ENCODE measurements at regions not wholly inside any gene's neighbourhood (a gene's known extent, or its start where the extent isn't known, plus 50 kb on each side); places are given as distances from the start of the nearest gene placed in this dataset.

- WGBS, 2 donors = 46 to 49% methylated on average over 10 of the region's 10 CpGs
- Histone ChIP-seq H3K4me1 (ENCODE audit: control insufficient read depth in 1 of 2, insufficient read depth in 2 of 2, low read length in 2 of 2) (no peaks in the 10 kb centered on the region), H3K27ac (ENCODE audit: low read depth in 1 of 2, low read length in 2 of 2) (no peak overlapping the region), H3K36me3 (ENCODE audit: control insufficient read depth in 1 of 2, insufficient read depth in 2 of 2, low read length in 1 of 2) (no peaks in the 10 kb centered on the region), H3K27me3 (ENCODE audit: control insufficient read depth in 1 of 2, insufficient read depth in 2 of 2, low read length in 1 of 2) (no peaks in the 10 kb centered on the region), H3K4me3 (ENCODE audit: low read length in 2 of 2) (no peak overlapping the region), H3K9me3 (ENCODE audit: control insufficient read depth, low read length) (peaks cover 2% of the 10 kb centered on the region)
- intact Hi-C loops (cut with DNase I) = no loop called here
- ATAC-seq (ENCODE audit: low FRiP score) (no peak), DNase-seq (no peak)
Observed at GRCh38 chr10:123529146-123529760, 136.9 kb upstream of the GPR26 start.

- ATAC-seq (ENCODE audit: low FRiP score) (no peak), DNase-seq (no peak)
- Histone ChIP-seq H3K27ac (ENCODE audit: low read depth in 1 of 2, low read length in 2 of 2) (no peak overlapping the region), H3K4me1 (ENCODE audit: control insufficient read depth in 1 of 2, insufficient read depth in 2 of 2, low read length in 2 of 2) (no peaks in the 10 kb centered on the region), H3K27me3 (ENCODE audit: control insufficient read depth in 1 of 2, insufficient read depth in 2 of 2, low read length in 1 of 2) (no peaks in the 10 kb centered on the region), H3K4me3 (ENCODE audit: low read length in 2 of 2) (no peak overlapping the region), H3K9me3 (ENCODE audit: control insufficient read depth, low read length) (peaks cover 2% of the 10 kb centered on the region), H3K36me3 (ENCODE audit: control insufficient read depth in 1 of 2, insufficient read depth in 2 of 2, low read length in 1 of 2) (no peaks in the 10 kb centered on the region)
- intact Hi-C loops (cut with DNase I) = no loop called here
- WGBS, 2 donors = 69% methylated on average over 9 of the region's 9 CpGs
Observed at GRCh38 chr10:123530166-123530870, 135.8 kb upstream of the GPR26 start.

DNA sequence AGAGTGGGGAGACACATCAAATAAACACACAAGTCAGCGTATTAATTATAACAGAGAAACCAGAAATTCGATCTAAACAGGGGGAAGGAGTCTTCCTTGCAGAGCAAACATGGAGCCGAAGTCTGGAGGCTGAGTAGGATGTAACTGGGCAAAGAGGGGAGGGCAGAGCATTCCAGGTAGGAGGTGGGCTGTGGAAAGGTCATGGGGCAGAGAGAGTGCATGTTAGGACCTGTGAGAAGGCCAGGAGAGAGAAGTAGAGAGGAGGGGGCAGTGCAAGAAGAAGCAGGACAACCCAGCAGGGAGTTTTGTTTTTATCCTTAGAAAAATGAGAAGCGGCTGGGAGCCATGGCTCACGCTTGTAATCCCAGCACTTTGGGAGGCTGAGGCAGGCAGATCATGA is 130.8 kb upstream of the GPR26 start:
- Histone ChIP-seq H3K4me3 (ENCODE audit: low read length in 2 of 2) (no peak overlapping the region), H3K36me3 (ENCODE audit: control insufficient read depth in 1 of 2, insufficient read depth in 2 of 2, low read length in 1 of 2) (no peaks in the 10 kb centered on the region), H3K27ac (ENCODE audit: low read depth in 1 of 2, low read length in 2 of 2) (no peak overlapping the region), H3K4me1 (ENCODE audit: control insufficient read depth in 1 of 2, insufficient read depth in 2 of 2, low read length in 2 of 2) (no peaks in the 10 kb centered on the region), H3K27me3 (ENCODE audit: control insufficient read depth in 1 of 2, insufficient read depth in 2 of 2, low read length in 1 of 2) (no peaks in the 10 kb centered on the region), H3K9me3 (ENCODE audit: control insufficient read depth, low read length) (peaks cover 3% of the 10 kb centered on the region)
- DNase-seq = no peak
- 70 to 75% methylated on average over 5 of the region's 5 CpGs for WGBS, 2 donors
- intact Hi-C loops (cut with DNase I) = no loop called here
- no peak for ATAC-seq (ENCODE audit: low FRiP score)

DNA sequence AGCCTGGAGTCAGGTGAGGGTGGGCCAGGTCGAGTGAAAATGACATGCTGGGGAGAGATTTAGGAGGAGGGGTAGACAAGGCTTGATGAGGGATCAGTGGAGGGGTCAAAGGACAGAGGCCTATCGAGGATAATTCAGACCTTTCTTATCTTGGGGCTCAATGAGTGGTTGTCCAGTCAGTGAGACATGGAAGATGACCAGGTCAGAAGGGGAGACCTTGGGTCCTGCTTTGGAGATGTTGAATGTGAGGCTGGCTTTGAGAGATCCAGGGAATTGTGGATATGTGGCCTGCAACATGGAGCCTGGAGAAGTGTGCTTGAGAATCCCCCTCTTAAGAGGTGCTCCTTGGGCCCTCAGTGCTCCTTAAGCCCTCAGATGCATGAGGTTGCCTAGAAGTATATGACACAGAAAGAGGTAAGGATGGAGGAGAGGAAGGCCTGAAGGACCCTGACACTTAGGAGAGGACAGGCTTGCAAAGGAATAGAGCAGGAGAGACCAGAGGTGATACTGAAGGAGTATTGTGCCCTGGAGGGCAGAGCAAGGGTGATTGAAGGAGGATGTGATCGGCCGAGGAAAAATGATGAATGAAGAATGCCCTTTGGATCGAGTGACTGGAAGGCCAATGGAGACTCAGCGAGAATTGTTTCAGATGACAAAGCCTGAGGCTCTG is 129.8 kb upstream of the GPR26 start:
- 74 to 78% methylated on average over 6 of the region's 6 CpGs for WGBS, 2 donors

DNA sequence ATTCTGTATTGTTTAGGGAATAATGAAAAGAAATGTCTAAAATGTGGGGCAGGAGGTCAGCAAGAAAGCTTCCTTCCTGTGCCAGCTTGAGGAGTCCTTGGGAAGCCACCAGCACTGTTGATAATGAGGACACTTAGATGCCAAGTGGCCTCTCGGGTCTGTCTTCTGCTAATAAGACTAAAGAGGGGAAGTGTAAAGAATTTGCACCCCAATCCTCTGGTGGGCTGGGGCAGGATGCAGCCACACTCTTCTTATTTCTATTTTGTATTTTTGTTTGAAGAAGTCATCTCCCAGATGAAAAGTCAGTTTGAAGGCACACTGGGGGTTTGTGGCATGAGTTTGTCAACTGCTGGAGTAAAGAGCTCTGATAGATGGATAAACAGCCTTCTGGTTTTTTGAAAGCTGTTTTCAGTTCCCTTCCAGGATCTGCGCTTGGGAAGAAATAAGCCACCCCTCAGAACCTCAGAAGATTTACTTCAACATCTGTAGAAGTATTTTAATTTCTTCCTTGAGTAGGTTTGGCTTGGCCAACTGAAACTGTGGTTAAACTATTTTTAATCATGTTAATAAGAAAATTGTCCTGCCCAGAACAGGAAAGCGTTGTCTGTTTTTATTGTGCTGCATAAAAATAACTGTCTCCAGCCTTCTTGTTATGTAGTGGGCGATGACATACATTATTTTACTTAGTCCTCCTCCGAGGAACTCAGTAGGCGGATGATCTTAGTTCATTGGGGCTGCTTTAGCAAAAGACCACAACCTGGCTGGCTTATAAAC is 128.8 kb upstream of the GPR26 start:
- H3K27me3 ChIP-seq (ENCODE audit: control insufficient read depth in 1 of 2, insufficient read depth in 2 of 2, low read length in 1 of 2) = no peaks in the 10 kb centered on the region
- H3K27ac ChIP-seq (ENCODE audit: low read depth in 1 of 2, low read length in 2 of 2) = no peak overlapping the region
- peaks cover 1% of the 10 kb centered on the region for H3K9me3 ChIP-seq (ENCODE audit: control insufficient read depth, low read length)
- no peak for ATAC-seq (ENCODE audit: low FRiP score)
- no peak for DNase-seq
- H3K36me3 ChIP-seq (ENCODE audit: control insufficient read depth in 1 of 2, insufficient read depth in 2 of 2, low read length in 1 of 2) = no peaks in the 10 kb centered on the region
- H3K4me3 ChIP-seq (ENCODE audit: low read length in 2 of 2) = no peak overlapping the region
- intact Hi-C loops (cut with DNase I) = no loop called here
- no peaks in the 10 kb centered on the region for H3K4me1 ChIP-seq (ENCODE audit: control insufficient read depth in 1 of 2, insufficient read depth in 2 of 2, low read length in 2 of 2)
- 57 to 60% methylated on average over 6 of the region's 6 CpGs for WGBS, 2 donors

More for the DNA sequence above, 129.8 kb upstream of the GPR26 start:
- Histone ChIP-seq H3K9me3 (ENCODE audit: control insufficient read depth, low read length) (peaks cover 1% of the 10 kb centered on the region), H3K27ac (ENCODE audit: low read depth in 1 of 2, low read length in 2 of 2) (no peak overlapping the region), H3K4me1 (ENCODE audit: control insufficient read depth in 1 of 2, insufficient read depth in 2 of 2, low read length in 2 of 2) (no peaks in the 10 kb centered on the region), H3K27me3 (ENCODE audit: control insufficient read depth in 1 of 2, insufficient read depth in 2 of 2, low read length in 1 of 2) (no peaks in the 10 kb centered on the region), H3K36me3 (ENCODE audit: control insufficient read depth in 1 of 2, insufficient read depth in 2 of 2, low read length in 1 of 2) (no peaks in the 10 kb centered on the region), H3K4me3 (ENCODE audit: low read length in 2 of 2) (no peak overlapping the region)
- ATAC-seq (ENCODE audit: low FRiP score) (no peak), DNase-seq (no peak)
- intact Hi-C loops (cut with DNase I) = no loop called here

GRCh38 chr10:123538401-123539320 is 127.5 kb upstream of the GPR26 start:
- H3K9me3 ChIP-seq (ENCODE audit: control insufficient read depth, low read length) = peaks cover 1% of the 10 kb centered on the region
- ATAC-seq (ENCODE audit: low FRiP score) (no peak), DNase-seq (no peak)
- intact Hi-C loops (cut with DNase I) = no loop called here
- H3K4me3 ChIP-seq (ENCODE audit: low read length in 2 of 2) = no peak overlapping the region
- 38 to 50% methylated on average over 12 of the region's 12 CpGs for WGBS, 2 donors
- no peak overlapping the region for H3K27ac ChIP-seq (ENCODE audit: low read depth in 1 of 2, low read length in 2 of 2)
- H3K36me3 ChIP-seq (ENCODE audit: control insufficient read depth in 1 of 2, insufficient read depth in 2 of 2, low read length in 1 of 2) = no peaks in the 10 kb centered on the region
- no peaks in the 10 kb centered on the region for H3K4me1 ChIP-seq (ENCODE audit: control insufficient read depth in 1 of 2, insufficient read depth in 2 of 2, low read length in 2 of 2)
- H3K27me3 ChIP-seq (ENCODE audit: control insufficient read depth in 1 of 2, insufficient read depth in 2 of 2, low read length in 1 of 2) = no peaks in the 10 kb centered on the region

DNA sequence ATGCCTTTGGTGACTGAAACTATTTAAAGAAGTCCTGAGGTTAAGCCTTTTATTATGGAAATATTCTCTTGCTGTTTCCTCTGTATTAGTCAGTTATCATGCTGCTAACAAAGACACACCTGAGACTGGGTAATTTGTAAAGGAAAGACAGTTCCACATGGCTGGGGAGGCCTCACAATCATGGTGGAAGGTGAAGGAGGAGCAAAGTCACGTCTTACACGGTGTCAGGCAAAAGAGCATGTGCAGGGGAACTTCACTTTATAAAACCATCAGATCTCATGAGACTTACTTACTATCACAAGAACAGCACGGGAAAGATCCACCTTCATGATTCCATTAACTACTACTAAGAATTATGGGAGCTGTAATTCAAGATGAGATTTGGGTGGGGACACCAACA is 121.2 kb upstream of the GPR26 start:
- 61 to 65% methylated on average over 3 of the region's 3 CpGs for WGBS, 2 donors
- intact Hi-C loops (cut with DNase I) = no loop called here

GRCh38 chr10:123548770-123549169 is 117.4 kb upstream of the GPR26 start:
- no peak for DNase-seq
- ATAC-seq (ENCODE audit: low FRiP score) = no peak
- 86 to 93% methylated on average over 1 of the region's 2 CpGs for WGBS, 2 donors

More for the DNA sequence above, 121.2 kb upstream of the GPR26 start:
- Histone ChIP-seq H3K4me1 (ENCODE audit: control insufficient read depth in 1 of 2, insufficient read depth in 2 of 2, low read length in 2 of 2) (no peaks in the 10 kb centered on the region), H3K4me3 (ENCODE audit: low read length in 2 of 2) (no peak overlapping the region), H3K27me3 (ENCODE audit: control insufficient read depth in 1 of 2, insufficient read depth in 2 of 2, low read length in 1 of 2) (no peaks in the 10 kb centered on the region), H3K27ac (ENCODE audit: low read depth in 1 of 2, low read length in 2 of 2) (no peak overlapping the region), H3K9me3 (ENCODE audit: control insufficient read depth, low read length) (peaks cover 1% of the 10 kb centered on the region), H3K36me3 (ENCODE audit: control insufficient read depth in 1 of 2, insufficient read depth in 2 of 2, low read length in 1 of 2) (no peaks in the 10 kb centered on the region)
- DNase-seq (no peak), ATAC-seq (ENCODE audit: low FRiP score) (no peak)

More at GRCh38 chr10:123548770-123549169, 117.4 kb upstream of the GPR26 start:
- Histone ChIP-seq H3K9me3 (ENCODE audit: control insufficient read depth, low read length) (peaks cover 1% of the 10 kb centered on the region), H3K4me3 (ENCODE audit: low read length in 2 of 2) (no peak overlapping the region), H3K27me3 (ENCODE audit: control insufficient read depth in 1 of 2, insufficient read depth in 2 of 2, low read length in 1 of 2) (no peaks in the 10 kb centered on the region), H3K4me1 (ENCODE audit: control insufficient read depth in 1 of 2, insufficient read depth in 2 of 2, low read length in 2 of 2) (no peaks in the 10 kb centered on the region), H3K36me3 (ENCODE audit: control insufficient read depth in 1 of 2, insufficient read depth in 2 of 2, low read length in 1 of 2) (no peaks in the 10 kb centered on the region), H3K27ac (ENCODE audit: low read depth in 1 of 2, low read length in 2 of 2) (no peak overlapping the region)
- intact Hi-C loops (cut with DNase I) = no loop called here
